GM18858 (cell line): ENCODE measurements at regions not wholly inside any gene's neighbourhood (a gene's known extent, or its start where the extent isn't known, plus 50 kb on each side); places are given as distances from the start of the nearest gene placed in this dataset.
"Not testable (repeated sequence)": the region's sequence is repeated elsewhere in the genome, so short reads cannot be mapped to it uniquely, and the experiment has no call there.

Experiments used
- ATAC-seq: cut with Tn5 transposase; IDR thresholded peaks from one replicate; pipeline ENCODE4 v1.9.1; 2021; ENCODE audit not compliant: unreplicated experiment

GRCh38 chr9:30140407-30140806, 2244.0 kb upstream of the ACO1 start:
- ATAC-seq = no peak

GRCh38 chr9:30160570-30160969, 2223.9 kb upstream of the ACO1 start:
- no peak for ATAC-seq

- ATAC-seq = no peak
Measured at GRCh38 chr9:30172206-30172605, 2212.2 kb upstream of the ACO1 start.

GRCh38 chr9:30178610-30179009, 2205.8 kb upstream of the ACO1 start:
- no peak for ATAC-seq

- ATAC-seq = no peak
Measured at GRCh38 chr9:30193421-30193820, 2191.0 kb upstream of the ACO1 start.

- ATAC-seq = no peak
Measured at GRCh38 chr9:30196941-30197340, 2187.5 kb upstream of the ACO1 start.

- no peak for ATAC-seq
Measured at GRCh38 chr9:30197453-30197852, 2187.0 kb upstream of the ACO1 start.

- ATAC-seq = no peak
Measured at GRCh38 chr9:30197954-30198353, 2186.5 kb upstream of the ACO1 start.

- ATAC-seq = no peak
Measured at GRCh38 chr9:30198463-30199309, 2185.8 kb upstream of the ACO1 start.

- no peak for ATAC-seq
Measured at GRCh38 chr9:30201024-30201423, 2183.4 kb upstream of the ACO1 start.

GRCh38 chr9:30235068-30235467, 2149.4 kb upstream of the ACO1 start:
- no peak for ATAC-seq

GRCh38 chr9:30235564-30235963, 2148.9 kb upstream of the ACO1 start:
- ATAC-seq = no peak

GRCh38 chr9:30239878-30240277, 2144.6 kb upstream of the ACO1 start:
- no peak for ATAC-seq

- ATAC-seq = no peak
Measured at GRCh38 chr9:30243467-30243866, 2141.0 kb upstream of the ACO1 start.

GRCh38 chr9:30244877-30245276, 2139.6 kb upstream of the ACO1 start:
- no peak for ATAC-seq

- no peak for ATAC-seq
Measured at GRCh38 chr9:30250872-30251271, 2133.6 kb upstream of the ACO1 start.

GRCh38 chr9:30258094-30258493, 2126.3 kb upstream of the ACO1 start:
- ATAC-seq = no peak

GRCh38 chr9:30280229-30280900, 2104.1 kb upstream of the ACO1 start:
- ATAC-seq = peak; percentile 56

- no peak for ATAC-seq
Measured at GRCh38 chr9:30289435-30289834, 2095.0 kb upstream of the ACO1 start.

- not testable (repeated sequence) for ATAC-seq
Measured at GRCh38 chr9:30292026-30292425, 2092.4 kb upstream of the ACO1 start.

- no peak for ATAC-seq
Measured at GRCh38 chr9:30293231-30293630, 2091.2 kb upstream of the ACO1 start.

GRCh38 chr9:30299126-30299780, 2085.2 kb upstream of the ACO1 start:
- no peak for ATAC-seq
